ENCODE measurements at regions not wholly inside any gene's neighbourhood (a gene's known extent, or its start where the extent isn't known, plus 50 kb on each side); places are given as distances from the start of the nearest gene placed in this dataset.

DNA sequence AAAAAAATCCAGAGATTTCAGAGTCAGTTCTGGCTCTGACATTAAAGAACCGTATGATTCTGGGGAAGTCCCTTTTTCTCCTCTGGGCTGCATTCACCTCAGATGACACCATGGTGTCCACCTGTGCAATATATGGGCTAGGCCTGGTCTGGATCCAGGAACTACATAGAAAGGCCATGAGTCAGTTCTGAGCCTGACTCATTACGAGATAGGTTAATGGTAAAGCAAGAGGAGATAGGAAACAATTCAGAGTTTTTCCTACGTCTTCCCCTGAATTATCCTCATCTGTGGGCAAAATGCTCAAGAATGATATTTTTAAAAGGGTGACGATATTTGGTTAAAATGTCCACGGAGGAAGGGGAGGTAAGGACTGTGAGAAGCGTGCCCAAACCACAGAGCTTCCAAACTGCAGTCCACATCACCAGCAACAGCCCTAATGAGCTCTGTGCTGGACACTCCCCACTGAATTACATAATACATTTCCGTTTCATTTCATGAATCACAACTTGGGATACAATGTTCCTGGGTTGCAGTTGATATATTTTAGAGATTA is 180.1 kb upstream of the OSR1 start:
- DNase-seq = no peak

DNA sequence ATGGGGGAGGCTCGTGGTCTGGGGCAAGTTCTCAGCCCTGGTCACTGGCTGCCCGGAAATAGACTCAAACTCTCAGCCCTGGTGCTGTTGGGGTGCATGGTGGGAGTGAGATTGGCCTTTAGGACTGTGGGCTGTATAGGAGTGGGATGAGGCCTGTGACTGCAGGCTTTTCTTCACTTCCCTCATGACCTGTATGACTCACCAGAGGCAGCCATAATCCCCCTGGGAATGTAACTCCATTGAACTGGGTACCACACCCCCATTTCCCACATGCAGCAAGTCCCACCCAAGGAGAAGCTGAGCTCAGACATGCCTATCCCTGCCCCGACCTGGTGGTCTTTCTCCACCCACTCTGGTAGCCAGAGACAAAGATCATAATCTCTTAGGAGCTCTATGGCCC is 177.7 kb upstream of the OSR1 start:
- no peak for DNase-seq

DNA sequence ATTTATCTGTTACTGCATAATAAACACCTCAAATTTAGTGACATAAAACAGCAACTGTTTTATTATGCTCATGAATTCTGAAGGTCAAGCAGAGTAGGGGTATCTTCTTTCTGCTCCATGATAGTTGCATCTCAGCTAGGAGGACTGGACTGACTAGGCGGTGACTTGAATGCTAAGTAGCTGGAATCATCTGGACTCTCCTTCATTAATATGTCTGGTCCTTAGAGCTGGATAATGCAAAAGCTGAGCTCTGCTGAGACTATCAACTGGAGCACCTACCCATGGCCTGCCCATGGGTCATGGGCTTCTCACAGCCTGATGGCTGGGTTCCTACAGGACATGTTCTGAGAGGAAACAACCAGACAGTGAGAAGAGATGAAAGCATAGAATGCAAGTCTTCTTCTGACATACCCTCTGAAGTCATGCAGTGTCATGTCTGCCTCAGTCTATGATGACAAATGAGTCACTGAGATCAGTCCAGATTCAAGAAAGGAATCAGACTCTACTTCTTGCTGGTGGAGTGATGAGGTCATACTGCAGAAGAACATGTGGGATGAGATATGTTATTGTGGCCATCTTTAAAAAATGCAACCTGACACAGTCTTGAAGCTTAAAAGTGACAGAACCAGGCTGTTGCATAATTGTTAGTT is 174.2 kb upstream of the OSR1 start:
- no peak for DNase-seq

DNA sequence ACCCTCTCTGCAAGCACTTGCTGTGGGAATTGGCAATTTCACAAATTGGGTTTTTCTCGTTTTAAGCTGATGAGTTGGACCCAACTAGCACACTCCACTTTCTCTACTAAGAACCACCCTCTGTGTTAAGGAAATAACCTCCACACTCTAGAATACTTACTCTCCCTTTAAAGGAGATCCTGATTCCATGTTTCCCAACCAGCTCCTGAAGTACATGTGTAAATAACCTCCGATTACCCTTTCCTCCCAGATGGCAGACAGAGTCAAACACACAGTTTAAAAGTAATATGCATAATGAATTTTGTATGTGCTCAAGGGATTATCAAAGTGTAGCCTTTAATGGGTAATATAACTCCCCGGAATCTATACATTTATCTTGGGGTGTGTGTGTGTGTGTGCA is 171.3 kb upstream of the OSR1 start:
- DNase-seq = no peak

DNA sequence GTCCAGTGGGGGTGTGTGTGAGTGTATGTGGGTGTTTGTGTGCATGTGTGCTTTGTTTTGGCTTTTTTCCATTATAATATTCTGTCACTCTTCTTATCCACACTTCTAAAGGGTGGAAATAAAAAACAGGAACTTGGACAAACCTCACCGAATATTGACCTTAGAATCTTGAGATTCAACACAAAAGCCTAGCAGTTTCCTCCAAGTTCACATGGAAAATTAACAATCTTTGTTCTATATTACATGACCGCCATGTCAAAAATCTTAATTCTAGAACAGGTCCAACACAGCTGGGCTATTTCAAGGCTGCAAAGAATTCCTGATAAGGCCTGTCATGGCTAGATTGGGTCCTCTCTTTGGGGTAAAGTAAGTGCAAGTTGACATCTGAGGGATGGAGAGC is 169.3 kb upstream of the OSR1 start:
- DNase-seq = no peak

DNA sequence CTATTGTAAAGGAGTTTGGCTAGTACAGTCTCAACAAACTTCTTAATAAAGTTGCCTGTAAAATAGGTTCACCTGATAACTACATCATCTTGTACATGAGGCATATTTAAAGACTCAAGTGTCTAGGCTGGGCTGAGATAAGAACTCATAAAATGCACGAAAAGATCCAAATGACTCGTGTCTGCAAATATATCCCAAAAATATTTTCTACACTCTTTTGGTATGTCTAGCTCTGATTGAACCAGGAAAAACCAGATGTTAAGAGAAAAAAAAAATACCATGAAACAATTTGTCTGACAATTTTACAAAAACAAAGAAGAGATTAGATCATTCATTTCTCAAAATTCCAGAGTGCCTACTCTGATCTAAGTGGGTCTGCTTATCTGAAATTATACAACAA is 166.9 kb upstream of the OSR1 start:
- DNase-seq = no peak

DNA sequence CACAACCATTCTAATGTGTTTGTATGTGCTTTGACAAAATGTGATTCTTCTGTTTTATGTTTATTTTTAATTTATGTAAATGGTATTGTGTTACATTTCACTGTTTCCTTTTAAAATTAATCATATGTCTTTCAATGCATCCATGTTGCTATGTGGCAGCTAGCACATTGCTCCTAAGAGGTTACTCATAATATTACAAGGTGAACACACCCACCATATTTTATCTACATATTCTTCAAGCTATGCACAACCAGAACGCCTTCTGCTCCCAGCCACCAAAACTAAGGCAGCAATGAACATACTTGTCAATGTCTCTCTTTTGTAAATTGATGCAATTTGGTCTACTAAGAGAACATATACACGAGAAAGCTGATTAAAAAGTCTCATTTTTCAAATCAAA is 160.6 kb upstream of the OSR1 start:
- no peak for DNase-seq

DNA sequence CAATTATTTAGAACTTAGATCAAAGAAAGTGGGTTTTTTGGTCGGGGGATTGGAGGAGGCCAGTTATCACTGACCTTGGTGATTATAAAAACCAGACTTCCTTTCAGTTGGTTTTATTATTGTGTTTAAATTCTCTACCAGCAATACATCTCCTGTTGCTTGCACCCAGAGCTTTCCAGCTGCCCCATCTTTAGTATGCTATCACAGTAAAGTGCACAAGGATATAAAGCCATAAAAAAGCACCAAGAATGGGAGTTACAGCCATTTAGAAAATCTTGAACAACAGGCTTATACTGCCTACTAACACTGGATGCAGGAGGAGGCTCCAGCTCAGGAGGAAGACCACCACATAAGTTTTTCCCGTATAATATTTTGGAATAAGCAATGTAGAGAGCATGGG is 148.7 kb upstream of the OSR1 start:
- no peak for DNase-seq

DNA sequence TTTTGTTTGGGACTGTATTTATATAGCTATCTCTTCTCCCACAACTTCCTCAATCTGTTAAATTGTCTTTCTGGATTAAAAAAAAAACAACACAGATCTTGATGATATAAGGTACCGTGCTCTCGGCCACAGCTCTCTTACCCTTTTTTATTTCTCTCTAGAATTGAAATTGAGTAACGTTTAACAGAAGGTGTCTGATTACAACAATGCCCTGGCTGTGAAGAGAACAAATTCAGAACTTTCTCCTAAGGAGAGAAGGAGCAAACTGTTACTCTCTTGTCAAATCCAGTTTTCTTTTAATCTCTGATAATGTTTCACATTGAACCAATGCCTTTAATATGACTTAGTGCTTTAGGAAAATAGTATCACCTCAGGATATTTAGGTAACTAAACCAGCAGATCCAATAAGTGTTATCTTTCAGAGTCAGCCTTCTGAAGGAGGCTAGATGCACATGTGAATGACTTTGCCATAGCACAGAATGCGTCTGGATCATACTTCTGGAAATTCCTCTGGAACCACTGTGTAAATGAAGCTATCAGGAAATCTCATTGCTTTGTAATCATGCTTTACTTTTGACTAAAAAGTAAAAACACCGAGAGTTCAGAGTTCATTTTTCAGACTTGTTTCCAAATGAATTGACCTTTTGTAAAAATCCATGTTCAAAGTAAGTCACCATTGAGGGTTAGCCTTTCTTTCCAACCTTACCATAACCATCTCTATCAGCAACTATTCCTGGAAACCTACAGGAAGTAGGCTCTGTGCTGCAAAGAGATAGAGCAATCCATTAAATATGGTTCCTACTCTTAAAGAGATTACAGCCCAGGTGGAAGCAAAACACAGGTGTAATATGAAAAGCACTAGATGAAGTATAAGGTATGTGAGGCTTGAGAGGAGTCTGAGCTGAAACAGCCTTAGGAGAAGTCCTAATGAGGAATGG is 147.0 kb upstream of the OSR1 start:
- no peak for DNase-seq

DNA sequence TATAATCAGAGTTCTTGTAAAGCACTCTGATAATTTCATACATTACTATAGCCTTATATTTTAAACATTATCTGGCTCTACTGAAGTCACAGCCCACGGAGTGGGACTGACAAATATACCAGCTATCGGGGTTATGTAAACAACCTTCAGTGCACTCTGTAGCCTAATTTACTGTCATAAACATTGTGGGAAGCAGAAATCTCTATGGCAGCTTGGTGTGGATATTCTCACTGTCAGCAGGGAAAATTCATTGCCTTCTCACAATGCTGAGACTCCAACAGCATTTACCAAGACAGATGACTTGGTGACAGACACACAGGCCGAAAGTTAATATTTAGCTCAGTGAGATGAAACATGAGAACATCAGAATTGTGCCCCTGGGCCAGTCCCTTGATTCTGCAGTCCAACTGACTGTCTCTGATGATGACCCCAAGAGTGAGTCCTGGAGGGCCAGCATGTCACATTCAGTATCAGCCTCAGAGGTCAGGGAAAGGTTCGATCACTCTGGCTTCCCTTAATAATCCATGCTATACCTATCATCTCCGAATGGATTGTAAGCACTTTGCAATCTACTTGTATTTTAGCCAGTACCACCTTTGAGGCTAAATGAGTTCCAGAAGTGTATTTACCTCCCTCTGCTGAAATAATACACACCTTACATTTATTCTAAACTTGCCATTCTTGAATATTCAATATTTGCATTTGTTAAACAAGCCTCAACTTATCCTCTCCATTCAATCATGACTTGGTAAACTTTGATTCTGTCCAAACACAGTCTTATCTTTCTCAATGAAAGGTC is 146.2 kb upstream of the OSR1 start:
- peak; percentile 37 for DNase-seq

DNA sequence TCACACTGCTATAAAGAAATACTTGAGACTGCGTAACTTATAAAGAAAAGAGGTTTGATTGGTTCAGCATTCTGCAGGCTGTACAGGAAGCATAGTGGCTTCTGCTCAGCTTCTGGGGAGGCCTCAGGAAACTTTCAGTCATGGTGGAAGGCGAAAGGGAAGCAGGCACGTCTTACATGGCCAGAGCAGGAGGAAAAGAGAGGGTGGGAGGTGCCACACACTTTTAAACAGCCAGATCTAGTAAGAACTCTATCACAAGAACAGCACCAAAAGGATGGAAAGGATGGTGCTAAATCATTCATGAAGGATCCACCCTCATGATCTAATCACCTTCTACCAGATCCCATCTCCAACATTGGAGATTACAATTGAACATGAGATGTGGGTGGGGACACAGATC is 145.5 kb upstream of the OSR1 start:
- no peak for DNase-seq

DNA sequence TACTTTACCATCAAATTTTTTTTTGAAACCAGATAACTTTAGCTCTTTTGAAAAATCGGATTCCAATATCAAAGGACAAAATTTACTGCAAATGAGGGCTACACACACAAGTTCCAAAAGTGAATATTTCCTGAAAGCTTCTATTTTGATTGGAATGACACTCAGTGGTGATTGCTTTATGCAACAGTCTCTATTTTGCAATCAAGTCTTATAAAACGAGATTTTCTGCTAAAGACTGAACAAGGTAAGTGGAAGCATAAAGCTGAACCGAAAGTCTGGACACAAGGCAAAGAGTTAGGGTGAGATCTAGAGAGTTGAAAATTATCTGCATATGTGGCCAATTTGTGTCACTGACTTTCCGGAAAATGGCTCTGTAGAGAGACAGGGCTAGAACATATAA is 145.0 kb upstream of the OSR1 start:
- no peak for DNase-seq

DNA sequence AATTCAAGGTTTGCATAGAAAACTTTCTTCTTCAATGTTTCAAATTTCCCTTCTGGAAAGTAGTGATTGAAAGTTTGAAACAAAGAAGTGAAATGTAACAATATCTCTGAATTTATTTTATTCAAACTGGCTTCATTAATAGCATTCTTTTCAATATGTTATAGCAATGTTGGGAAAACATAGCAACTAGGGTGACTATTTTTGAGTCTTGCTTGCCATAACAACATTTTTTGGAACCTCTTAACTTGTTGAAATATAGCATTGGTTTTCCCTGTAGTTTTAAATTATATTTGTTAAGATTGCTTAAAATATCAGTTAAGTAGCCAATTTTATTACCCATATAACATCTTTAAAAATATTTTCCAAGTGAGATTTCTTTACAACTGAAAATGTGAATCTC is 141.7 kb upstream of the OSR1 start:
- no peak for DNase-seq

DNA sequence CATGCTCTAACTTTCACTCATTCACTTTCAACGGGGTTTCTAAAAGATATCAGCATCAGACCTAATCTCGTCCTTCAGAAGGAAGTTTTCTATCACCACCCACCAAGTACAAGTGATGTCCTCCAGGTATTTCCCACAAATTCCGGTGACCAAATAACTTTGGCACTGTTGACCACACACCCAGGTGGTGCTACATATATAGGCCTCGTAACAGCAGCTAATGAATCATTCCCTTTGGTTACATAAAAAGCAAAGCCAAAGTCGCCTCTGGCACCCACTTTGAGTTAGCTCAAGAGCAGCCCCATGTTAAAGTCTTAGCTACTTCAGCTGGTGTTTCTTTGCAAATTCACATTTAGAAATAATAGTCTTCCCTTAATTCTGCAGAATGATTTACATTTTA is 138.2 kb upstream of the OSR1 start:
- no peak for DNase-seq

DNA sequence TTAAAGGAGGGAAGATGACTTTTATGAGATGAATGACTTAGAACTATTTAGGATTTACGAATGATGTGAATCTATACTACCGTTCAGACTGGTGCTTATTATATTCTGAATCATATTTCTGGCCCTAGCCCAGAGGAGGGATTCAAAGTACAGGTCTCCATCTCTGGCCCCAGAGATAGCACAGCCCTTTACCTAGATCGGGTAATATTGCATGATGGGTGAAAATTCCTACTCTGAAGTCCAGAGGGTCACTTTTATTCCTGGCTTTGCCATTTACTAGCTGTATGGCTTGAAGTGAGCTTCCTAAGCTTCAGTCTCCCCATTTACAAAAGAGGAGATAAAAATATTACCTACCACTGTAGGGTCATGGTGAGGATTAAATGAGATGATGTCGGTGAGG is 135.8 kb upstream of the OSR1 start:
- DNase-seq = no peak

DNA sequence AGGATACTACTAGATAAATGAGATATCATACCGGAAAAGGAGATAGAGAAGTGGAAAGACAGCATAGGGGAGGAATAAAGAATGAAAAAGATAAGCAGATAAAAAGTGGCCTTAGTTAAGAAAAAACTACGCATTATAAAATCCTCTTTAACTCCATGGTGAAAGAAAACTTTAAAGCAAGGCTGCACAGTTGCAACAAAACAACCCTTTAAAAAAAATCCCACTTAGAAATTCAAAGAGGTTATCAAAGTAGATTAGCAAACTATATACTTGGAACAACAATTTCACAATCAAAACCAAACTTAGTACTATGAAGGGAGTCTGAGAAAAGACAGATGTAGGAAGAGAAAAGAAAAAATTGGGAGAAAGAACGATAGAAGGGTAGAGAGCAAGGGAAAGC is 133.4 kb upstream of the OSR1 start:
- DNase-seq = no peak

DNA sequence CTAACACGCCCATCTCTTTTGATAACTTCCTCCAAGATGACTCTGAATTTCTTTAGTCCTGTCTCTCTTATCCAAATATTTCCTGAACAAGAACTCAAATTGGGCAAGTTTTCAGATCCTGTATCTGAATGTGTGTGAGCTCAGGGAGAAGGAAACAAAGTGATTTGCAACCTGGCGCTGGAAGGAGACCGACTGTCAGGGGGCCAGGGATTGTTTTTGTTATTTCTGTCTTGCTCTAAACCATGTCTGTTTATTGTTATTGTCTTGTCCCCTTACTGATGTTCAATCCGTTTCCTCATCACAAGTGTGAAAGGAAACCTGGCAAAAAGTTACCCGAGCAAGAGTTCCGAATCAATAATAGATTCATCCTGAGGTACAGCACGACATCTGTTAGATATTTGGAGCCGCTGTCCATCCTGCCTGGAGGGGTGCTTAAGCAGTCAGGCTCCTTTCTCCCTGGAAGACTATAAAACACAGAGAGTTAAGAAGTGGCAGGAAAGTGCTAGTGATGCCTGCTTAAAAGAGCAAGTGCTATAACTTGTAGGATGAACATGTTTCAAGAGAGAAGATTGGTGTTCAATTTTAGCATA is 132.5 kb upstream of the OSR1 start:
- no peak for DNase-seq

DNA sequence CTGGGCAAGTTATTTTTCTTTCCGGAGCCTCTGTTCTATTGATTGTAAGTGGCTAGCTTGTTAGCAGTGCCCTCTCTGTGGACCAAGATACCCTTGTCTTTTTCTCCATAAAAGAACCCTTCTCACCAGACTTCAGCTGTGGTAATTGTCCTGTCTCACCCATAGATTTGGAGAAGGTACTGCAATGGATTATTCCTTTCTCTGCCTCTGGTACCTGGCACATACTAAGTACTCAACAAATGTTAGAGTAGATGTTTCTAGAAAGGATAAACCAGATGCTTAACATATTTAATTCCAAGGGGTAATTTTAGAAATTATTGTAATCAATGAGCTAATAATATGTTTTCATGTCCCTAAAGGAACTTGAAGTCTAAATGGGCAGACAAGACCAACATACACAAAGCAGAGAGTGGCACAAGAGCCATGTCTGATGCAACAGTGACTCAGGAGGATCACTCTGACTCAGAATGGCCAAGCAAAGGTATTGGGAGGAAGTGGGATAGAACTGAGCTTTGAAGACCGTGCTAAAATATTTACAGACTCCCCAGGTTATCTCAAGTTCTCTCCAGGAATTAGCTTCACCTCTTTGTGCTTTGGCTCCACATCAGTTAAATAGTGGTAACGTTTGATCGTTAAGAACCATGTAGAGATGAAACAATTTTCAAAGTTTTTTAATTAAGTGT is 129.7 kb upstream of the OSR1 start:
- DNase-seq = no peak

DNA sequence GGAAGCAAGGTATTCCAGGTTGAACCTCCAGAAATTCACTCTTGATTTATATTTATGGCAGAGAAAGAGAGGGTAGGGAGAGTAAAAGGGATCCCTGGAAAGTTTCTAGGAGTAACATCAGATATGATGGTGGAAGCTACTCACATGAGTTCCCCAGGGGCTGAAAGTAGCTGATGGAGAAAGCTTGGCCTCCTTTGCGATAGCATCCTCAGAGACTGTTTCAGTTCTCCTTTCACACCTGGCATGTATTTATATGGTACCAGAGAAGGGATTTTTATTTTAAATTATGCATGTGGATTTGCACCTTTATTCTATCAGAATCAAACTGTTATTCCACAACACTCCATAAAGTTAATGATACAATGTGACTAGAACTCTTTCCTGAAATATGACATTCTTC is 126.3 kb upstream of the OSR1 start:
- DNase-seq = no peak

DNA sequence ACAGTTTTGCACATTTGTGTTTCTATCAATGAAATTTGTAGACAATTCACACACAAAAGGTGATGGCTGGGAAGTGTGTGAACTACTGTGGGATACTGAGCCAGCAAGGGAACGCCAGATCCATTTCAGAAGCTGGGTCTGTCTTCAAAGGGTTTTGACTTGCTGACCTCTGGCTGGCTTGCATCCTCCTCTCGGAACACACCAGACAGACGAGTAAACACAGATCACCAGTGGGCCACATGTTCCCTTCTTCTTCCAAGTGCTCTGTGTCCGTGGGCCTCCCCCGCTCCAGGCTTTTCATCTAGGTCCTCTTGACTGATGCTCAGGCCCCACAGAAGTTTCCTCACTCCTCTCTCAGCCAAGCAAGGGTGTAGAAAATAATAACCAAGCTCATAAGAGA is 122.2 kb upstream of the OSR1 start:
- DNase-seq = no peak

DNA sequence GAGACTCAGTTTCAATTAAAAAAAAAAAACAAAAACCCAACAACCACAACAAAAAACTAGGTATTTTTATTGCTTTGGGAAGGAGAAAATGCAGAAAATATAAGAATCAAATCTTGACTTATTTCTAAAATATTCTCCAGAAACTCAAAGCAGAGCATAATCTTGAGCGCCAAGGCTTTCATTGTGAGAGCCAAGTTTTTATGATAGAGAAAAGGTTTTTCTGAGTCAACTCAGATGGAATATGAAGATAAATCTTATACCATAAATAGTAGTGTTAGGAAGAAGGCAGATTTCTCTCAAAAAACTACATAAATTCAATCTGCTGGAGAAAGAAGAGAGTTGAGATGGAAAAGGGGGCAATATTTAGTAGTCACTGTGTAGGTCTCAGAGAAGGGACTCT is 121.2 kb upstream of the OSR1 start:
- no peak for DNase-seq

DNA sequence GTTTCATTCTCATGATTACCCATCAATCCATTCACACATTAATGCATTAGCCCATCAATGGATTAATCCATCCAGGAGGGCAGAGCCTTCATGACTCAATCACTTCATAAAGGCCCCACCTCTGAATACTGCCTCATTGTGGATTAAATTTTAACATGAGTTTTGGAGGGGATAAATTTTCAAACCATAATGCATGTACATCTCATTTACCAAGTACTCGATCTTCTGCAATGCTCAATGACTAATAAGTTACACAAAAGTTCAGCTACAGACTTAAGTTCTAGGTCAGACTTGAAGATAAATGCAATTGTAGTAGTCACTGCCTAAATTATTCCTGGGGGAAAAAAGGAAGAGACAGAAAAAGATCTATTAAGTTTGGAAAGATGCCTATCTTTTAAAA is 120.0 kb upstream of the OSR1 start:
- DNase-seq = no peak

DNA sequence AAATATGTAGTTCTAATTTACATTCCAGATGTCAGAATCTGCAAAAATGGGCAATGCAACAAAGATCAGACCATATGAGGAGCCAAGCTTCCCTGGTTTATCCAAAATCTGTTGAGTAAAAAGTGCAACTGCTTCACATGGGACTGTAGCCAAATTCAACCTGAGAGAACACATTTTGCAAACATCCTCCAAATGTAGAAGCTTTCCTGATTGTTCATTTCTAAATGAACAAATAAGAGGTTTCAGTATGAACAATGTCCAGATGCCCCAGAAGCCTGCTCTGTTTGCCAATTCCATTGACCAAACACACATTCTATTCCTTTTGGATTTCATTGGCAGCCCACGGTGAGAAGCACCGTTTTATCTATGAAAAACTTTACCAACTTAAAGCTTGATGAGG is 117.9 kb upstream of the OSR1 start:
- peak; percentile 8 for DNase-seq
